Mammary epithelial cell (primary cell): ENCODE measurements at regions not wholly inside any gene's neighbourhood (a gene's known extent, or its start where the extent isn't known, plus 50 kb on each side); places are given as distances from the start of the nearest gene placed in this dataset.
"Not testable (repeated sequence)": the region's sequence is repeated elsewhere in the genome, so short reads cannot be mapped to it uniquely, and the experiment has no call there.

Experiments used
- EZH2 ChIP-seq: IDR thresholded peaks from 2 replicates; pipeline ENCODE4 v1.6.1; 2012; ENCODE audit warnings: low read length, inconsistent platforms, borderline replicate concordance
- TF ChIP-seq, protein P1 (sequence below), 2 donors: IDR thresholded peaks in 1 of 2; conservative IDR thresholded peaks in 1 of 2; 2 replicates each; pipeline ENCODE4 v1.5.1; 2011 to 2012; ENCODE audit warnings: inconsistent platforms in 2 of 2, low read length in 2 of 2, mild to moderate bottlenecking in 2 of 2, control low read depth in 1 of 2, low read depth in 1 of 2; ENCODE audit not compliant: insufficient read depth in 1 of 2; ENCODE audit errors: extremely low read depth in 1 of 2

DNA sequence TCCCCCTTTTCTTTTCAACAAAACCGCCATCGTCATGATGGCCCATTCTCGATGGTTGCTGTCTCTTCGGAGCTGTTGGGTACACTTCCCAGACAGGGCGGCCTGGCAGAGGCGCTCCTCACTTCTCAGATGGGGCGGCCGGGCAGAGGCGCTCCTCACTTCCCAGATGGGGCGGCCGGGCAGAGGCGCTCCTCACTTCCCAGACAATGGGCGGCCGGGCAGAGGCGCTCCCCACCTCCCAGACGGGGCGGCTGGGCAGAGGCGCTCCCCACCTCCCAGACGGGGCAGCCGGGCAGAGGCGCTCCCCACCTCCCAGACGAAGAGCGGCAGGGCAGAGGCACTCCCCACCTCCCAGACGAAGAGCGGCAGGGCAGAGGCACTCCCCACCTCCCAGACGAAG, 143.3 kb upstream of the NTRK2 start:
- TF ChIP-seq, protein P1, sequence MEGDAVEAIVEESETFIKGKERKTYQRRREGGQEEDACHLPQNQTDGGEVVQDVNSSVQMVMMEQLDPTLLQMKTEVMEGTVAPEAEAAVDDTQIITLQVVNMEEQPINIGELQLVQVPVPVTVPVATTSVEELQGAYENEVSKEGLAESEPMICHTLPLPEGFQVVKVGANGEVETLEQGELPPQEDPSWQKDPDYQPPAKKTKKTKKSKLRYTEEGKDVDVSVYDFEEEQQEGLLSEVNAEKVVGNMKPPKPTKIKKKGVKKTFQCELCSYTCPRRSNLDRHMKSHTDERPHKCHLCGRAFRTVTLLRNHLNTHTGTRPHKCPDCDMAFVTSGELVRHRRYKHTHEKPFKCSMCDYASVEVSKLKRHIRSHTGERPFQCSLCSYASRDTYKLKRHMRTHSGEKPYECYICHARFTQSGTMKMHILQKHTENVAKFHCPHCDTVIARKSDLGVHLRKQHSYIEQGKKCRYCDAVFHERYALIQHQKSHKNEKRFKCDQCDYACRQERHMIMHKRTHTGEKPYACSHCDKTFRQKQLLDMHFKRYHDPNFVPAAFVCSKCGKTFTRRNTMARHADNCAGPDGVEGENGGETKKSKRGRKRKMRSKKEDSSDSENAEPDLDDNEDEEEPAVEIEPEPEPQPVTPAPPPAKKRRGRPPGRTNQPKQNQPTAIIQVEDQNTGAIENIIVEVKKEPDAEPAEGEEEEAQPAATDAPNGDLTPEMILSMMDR (conservative IDR thresholded peaks at IDR 0.05 in 1 of 2, IDR thresholded peaks at IDR 0.05 in 1 of 2; ENCODE audit: extremely low read depth in 1 of 2, insufficient read depth in 1 of 2, low read depth in 1 of 2, low read length in 2 of 2) = not testable (repeated sequence)
- not testable (repeated sequence) for TF ChIP-seq EZH2
